HG02884 (cell line): ENCODE measurements at regions not wholly inside any gene's neighbourhood (a gene's known extent, or its start where the extent isn't known, plus 50 kb on each side); places are given as distances from the start of the nearest gene placed in this dataset.
"Not testable (repeated sequence)": the region's sequence is repeated elsewhere in the genome, so short reads cannot be mapped to it uniquely, and the experiment has no call there.

Experiments
- ATAC-seq: cut with Tn5 transposase; IDR thresholded peaks from one replicate; pipeline ENCODE4 v1.9.1; 2021; ENCODE audit warnings: mild to moderate bottlenecking, moderate library complexity; ENCODE audit not compliant: unreplicated experiment

DNA sequence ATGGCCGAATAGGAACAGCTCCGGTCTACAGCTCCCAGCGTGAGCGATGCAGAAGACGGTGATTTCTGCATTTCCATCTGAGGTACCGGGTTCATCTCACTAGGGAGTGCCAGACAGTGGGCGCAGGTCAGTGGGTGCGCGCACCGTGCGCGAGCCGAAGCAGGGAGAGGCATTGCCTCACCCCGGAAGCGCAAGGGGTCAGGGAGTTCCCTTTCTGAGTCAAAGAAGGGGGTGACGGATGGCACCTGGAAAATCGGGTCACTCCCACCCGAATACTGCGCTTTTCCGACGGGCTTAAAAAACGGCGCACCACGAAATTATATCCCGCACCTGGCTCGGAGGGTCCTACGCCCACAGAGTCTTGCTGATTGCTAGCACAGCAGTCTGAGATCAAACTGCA, 572.8 kb upstream of the AGA start:
- not testable (repeated sequence) for ATAC-seq

DNA sequence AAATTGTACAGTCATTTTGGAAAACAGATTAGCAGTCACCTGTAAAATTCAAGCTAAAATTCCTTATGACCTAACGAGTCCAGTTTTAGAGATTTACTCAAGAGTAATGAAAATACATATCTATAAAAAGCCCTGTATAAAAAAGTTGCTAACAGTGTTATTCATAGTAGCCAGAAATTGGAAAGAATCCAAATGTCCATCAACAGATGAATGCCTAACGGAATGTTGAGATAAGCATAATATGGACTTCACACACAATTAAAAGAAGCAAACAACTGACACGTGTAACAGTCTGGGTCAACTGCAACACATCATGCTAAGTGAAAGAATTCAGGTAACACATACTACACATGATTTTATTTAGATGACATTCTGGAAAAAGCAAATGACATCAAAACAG, 584.8 kb upstream of the AGA start:
- no peak for ATAC-seq

DNA sequence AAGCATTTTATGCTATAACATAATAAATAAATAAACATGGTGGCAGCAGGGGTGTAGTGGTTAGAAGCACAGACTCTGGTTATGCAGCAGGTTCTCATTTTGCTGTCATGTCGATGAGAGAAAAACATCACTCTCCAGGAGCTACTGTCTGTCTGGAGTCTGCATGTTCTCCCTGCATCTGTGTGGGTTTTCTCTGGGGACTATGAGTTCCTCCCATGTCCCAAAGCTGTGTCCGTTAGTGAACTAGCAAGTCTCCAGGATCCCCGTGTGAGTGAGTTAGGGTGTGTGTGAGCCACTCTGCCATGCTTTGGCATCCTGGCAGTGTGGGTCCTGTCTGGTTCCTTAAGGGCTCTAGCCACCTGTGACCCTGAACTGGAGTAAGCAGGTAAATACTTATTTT, 585.6 kb upstream of the AGA start:
- no peak for ATAC-seq

DNA sequence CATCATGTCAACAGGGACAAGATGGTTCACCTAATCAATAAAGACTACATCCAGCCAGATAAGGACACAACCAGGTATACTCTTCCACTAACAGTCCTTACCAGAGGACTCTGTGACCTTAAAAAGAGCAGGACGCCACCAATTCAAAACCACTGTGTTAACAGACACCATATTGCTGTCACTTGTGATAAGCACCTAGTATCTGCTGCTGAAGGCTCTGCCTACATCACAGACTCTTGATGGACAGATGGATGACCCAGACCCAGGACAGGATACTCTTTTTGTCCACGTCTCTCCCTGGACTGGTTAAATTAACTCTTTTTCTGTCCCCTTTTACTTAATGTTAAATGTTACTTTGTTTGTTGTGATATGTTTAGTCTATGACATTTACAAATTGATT, 586.2 kb upstream of the AGA start:
- ATAC-seq: no peak

DNA sequence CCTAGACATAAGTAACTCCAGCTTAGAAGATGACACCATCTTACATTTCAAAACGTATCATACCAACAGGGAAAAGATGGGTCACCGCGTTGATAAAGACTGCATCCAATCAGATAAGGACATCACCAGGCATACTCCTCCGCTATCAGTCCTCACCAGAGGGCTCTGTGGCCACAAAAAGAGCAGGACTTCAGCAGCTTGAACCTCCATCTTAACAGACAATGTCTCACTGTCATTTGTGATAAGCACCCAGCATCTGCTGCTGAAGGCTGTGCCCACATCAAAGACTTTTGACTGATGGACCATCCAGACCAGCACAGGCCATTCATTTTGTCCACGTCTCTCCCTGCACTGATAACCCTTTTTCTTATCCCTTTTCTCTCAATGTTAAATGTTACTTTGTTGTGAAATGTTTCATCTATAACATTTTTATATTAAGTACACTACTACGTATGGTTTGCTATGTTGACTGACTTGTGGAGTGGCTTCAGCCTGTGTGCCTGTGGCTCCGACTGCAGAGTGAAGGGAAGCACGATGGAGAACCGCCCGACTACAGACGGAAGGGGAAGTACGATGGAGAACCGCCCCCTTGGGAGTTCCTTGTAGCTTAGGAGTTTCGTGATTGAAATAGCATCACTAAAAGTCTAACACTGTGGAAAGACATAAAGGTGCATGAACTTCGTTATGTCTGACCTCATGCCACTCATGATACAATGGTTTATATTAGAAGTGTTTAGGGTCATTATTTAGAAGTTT, 595.4 kb upstream of the AGA start:
- no peak for ATAC-seq

DNA sequence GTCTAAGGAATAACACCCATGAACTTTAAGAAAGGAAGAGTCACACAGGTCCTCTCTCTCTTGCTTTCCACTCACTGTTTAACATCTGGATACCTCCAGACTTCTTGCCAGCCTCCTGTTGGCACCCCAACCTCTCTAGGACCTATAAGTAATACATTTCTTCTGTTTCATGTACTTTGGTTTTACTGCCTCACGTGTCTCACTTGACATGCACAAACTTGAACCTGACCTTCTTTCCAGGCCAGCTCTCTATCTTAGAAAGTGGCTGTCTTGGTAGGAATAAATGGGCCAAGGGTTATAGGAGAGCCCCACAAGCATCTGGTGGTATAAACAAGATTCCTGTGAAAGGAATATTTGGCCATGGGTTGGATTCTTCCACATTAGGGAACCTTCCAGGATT, 614.8 kb upstream of the AGA start:
- no peak for ATAC-seq

DNA sequence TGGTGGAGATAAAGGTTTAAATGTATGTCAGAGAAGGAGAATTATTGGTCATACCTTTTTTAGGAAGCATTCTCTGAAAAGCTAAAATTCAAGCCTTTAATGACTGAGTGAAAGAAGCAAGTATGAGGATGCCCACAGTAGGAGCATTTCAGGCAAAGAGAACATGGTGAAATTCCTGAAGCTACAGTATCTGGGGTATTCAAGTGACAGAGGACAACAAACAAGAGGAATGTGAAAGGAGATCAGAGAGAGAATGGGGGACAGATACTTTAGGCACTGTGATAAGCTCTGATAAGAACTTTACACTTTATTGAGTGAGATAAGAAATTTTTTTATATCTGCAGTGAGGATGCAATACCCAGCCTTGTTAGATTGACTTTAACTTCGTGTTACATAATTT, 621.3 kb upstream of the AGA start:
- ATAC-seq: no peak

DNA sequence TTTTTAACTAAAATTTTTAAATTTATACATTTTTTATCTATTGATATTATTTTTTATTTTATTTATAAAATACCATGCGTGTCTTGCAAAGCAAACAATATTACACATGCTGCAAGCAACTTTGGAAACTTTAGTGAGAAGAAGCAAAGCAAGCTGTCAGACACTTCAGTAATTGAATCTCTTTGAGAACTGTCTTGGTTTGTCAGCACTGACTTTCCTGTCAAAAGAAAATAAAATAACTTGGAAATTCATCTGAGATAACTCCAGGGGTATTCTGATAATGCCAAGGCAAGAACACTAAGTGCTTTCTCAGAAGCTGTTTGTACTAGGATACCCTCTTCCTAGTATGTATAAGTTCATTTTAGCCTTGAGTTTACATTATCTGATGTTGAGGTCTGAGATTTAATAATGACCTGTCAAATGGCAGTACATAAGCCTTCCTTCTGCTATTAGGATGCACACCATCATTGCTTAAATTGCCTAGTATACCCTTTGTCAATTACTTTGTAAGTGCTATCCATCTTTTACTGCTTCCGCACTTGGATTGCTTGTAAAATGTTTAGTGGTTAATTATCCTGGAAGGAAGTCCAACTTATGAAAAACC, 624.2 kb upstream of the AGA start:
- no peak for ATAC-seq

DNA sequence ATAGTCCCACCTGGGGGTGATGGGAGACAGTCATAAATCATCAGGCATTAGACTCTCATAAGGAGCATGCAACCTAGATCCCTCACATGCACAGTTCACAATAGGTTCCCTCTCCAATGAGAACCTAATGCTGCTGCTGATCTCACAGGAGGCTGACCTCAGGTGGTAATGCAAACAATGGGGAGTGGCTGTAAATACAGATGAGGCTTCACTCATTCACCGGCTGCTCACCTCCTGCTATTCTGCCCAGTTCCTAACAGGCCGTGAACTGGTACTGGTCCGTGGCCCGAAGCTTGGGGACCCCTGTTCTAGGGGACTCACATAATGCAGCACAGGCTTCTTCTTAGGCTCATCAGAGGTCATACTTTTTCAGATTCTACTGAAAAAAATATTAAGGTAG, 625.9 kb upstream of the AGA start:
- no peak for ATAC-seq

DNA sequence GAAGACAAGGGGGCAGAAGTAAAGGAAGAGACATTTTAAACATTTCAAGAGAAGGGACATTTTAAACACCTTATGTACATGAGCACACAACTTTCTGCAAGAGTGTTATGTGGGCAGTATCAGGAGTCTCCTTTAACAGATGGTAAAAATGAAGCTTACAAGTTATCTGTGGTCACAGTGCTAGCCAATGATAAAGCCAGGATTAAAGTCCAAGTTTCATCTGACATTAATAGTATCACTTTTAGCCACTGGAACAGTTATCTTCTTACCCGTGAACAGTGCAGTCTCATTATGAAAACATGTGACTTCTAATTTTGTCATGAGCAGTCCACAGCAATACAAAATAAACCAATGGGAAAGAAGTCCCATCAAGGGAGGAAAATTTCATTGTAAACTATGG, 627.9 kb upstream of the AGA start:
- ATAC-seq: no peak

DNA sequence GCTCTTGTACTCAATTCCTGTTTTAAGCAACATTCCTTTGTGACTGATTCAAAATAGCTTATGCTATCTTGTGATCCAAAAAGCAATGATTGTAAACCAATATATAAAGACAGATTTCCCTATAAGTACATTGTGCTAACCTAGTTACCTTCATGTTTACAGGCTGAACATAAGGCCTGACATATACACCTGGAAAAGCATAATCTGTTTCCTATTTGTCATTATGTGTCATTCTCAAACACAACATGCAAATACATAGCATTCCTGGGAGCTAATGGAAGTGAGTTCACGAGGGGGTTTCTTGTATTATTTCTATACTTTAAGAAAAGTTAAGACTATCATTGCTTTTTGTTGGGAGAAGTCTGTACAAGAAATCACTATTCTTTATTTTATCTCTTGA, 638.1 kb upstream of the AGA start:
- ATAC-seq: no peak

DNA sequence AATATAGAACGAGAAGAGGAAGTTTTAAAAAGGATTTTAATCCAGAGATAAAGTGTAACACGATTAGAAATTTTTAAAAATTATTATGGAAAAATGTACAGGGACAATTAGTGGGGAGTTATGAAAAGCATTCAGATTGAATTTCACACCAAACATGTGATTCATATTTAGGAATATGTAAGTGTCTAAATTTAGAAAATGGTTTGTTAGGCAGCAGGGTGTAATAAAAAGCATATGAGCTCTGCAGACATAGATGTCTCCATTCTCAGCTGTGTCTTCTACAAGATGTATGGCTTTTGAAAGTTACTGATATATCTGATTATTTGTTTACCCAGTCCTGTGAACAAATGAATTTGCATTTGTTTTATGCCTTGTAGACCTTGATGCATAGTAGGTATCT, 638.9 kb upstream of the AGA start:
- ATAC-seq: no peak

DNA sequence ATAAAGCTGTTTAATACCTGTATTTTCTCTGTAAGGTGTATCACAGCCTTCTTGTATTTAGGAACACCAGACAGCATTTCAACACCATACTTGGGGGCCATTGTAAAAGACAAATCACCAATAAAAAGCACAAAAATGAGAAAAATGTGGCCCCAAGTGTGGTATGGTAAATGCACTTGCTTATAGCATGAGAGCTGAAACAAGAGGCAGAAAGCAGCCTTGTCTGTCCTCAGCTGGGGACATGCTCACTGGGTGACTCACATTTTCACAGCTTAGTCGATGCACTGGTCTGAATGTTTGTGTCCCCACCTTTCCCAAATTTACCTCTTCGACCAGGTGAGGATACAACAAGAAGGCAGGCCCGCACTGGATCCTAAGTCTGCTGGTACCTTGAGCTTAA, 639.7 kb upstream of the AGA start:
- no peak for ATAC-seq

DNA sequence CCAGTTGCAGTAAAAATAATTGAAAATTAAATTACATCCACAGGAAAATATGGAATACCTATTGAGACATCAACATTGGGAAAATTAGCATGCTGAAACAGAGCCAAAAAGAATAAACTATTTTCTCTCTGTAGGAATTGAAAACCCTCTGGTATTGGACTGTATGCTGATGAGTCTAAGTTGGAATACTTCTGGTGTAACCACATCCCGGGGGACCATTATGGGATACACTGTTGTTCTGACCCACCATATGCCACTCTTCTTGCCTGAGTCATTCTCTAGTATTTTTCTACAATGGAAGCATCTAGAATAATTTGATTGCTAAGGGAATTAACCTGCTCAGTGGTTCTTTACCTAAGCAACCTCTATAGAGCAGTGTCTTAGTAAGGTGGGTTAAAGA, 640.7 kb upstream of the AGA start:
- ATAC-seq: no peak

DNA sequence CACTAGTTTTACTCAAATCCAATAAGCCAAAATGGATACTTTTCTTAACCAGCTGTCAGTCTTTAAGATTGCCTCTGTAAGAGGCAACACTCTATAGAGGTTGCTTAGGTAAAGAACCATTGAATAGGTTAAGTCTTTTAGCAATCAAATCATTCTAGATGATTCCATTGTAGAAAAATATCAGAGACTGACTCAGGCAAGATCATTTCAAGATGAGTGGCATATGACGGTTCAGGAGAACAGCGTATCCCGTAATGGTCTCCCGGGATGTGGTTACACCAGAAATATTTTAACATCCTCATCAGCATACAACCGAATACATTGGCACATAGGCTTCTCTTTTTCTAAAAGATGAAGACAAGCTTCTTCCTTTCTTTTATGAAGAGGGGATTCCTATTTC, 641.7 kb upstream of the AGA start:
- no peak for ATAC-seq

DNA sequence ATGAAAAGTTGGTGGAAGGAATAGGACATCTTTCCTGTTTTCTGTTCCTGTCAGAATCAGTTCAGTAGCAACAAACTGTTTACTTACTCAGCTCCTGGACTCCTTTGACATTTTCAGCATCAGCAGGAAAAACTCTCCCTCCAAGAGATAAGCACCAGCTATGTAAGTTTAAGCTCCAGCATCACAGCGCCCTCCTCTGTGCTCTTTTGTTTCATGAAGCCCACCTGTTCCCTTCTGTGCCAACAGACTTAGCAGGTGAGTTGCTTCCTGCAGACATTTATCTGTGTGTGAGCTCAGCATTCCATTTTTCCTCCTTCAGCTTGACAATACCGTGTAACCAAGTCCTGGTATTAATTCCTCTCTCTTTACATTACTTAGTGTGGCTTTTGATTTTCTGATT, 644.1 kb upstream of the AGA start:
- ATAC-seq: no peak

DNA sequence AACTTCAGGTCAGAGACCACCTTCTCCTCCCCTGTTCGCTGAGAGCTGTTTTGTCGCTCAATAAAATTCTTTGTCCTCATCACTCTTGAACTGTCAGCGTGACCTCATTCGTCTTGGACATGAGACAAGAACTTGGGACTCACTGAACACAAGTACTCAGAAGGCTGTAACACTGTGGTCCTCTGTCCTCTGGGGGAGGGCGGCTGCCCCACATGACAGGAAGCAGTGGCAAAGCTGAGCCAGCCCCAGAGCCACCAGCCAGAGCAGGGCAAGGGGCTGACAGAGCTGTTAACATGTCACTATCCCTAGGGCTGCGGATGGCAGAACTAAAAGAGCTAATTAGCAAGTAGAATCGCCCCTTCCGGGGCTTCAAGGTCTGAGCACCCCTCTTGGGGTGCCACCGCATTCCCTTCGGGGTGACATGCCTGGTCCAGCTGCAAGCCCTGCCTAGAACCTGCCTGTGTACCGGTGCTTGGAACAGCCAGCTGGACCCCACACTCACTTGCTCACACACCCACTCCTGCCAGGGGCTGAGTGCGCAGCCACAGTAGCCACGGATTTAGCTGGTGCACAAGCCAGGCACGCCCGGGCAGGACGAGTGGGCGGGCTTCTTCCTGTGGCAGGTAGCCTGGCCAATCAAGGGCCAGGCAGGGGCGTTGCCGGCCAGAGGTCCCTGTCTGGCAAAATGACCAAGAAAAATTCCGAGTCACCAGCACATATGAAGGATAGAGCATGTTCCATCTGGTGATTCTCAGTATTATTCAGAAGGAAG, 648.6 kb upstream of the AGA start:
- ATAC-seq: no peak

DNA sequence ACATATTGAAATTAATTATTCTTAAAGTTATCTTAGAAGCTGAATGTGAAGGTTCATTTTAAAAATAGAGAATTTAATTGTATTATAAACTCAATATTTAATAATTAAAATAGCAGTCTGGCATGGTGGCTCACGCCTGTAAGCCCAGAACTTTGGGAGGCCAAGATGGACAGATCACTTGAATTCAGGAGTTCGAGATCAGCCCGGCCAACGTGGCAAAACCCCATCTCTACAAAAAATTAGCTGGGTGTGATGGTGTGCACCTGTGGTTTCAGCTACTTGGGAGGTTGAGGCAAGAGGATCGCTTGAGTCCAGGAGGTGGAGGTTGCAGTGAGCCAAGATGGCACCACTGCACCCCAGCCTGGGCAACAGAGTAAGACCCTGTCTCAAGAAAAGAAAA, 659.9 kb upstream of the AGA start:
- ATAC-seq: no peak

DNA sequence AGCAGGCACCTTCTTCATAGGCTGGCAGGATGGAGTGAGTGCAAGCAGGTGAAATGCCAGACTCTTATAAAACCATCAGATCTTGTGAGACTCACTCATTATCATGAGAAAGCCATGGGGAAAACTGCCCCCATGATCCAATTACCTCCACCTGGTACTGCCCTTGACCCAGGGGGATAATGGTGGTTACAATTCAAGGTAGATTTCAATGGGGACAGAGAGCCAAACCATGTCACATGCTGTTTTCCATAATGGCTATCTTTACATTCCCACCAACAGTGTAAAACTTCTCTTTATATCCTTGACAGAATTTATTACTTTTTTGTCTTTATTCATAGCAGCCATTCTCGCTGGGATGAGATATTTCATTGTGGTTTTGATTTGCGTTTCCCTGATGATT, 663.0 kb upstream of the AGA start:
- ATAC-seq: no peak

DNA sequence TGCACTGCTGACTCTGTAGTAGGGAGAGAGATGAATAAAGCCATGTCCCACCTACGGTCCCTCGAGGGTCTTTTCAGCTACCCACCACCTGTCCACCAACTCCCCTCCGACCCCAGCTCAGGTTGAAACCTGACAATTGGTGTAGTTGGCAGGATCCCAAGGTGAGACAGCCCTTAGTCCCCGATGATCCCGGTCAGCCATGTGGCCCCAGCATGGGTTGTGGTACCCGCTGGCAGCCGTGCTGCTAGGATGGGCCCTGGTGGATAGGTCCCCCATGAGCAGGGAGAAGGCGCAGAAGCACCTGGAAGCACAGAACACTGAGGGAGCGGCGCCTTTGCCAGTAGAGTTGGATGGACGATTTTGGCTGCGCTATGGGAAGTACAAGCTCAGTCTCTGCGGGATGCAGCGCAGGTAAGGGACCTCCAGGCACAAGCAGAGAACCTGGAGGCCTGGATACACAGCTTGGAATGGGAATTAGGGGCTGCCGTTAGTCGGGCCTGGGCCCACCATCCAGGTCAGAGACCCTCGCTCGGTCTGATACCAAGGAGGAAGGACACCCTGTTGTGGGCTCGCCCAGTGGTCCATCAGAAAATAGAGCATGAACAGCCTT, 694.6 kb upstream of the AGA start:
- ATAC-seq: no peak

DNA sequence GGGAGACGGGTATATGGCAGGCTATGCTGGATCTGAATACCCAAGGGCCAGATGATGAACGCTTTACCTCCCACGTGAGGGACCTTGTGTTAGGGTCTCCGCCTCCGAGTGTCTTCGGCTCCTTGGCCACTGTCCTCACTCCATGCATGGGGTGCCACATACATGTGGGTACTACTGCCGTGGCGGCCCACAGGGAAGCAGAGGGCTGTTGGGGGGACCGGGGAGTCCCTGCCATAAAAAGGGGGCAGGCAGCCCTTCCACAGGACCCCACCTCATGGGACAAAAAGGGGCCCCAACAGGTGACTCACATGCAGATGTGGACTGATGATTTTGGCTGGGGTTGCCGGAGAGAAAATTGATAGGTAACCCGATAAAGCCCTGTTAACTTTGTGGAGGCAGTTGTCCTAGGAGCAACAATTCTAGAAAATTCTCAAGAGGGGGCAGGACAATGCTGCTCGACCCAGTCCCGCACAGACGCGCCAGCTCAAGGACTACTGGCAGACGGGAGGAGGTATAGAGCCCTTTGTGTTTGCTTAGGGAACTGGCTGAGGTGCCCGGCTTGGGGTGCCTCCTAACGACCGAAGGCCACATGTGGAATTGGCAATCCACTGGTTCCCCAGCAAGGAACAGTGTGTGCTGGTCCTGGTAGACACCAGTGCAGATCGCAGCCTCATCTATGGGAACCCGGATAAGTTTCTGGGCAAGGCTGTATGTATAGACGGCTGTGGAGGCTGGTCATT, 695.7 kb upstream of the AGA start:
- ATAC-seq: no peak
